ENCODE measurements at regions not wholly inside any gene's neighbourhood (a gene's known extent, or its start where the extent isn't known, plus 50 kb on each side); places are given as distances from the start of the nearest gene placed in this dataset.

DNA sequence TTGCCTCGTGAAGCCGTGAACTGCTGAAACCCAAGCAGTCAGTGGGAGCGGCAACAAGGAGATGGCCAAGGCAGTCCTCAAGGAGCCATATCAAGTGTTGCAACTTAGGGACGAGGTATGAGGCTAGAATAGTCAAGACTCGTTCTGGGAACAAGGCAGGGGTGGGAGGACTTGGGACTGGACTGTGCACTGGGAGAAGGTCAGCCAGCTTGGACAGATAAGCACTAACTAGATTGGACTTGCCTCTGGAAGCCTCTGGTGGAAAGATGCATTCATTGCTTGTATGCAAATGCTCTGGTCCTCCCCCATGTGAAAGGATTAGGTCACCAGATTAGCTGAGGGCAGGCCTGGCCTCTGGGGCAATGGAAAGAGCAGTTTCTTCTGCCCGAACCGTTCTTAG is 123.3 kb upstream of the CTNNB1 start:
- WGBS, 3 donors: 49 to 65% (median 55%) methylated on average over 7 of the region's 7 CpGs
- Histone ChIP-seq H3K9me3 (ENCODE audit: control insufficient read depth in 2 of 2, insufficient read depth in 1 of 2, low read depth in 1 of 2, low read length in 1 of 2) (peaks cover 0 to 3% of the 10 kb centered on the region in 2 donors), H3K27me3 (ENCODE audit: control insufficient read depth in 3 of 3, insufficient read depth in 3 of 3, low read length in 3 of 3) (peaks cover 0 to 4% (median 0%) of the 10 kb centered on the region in 3 donors), H3K36me3 (ENCODE audit: control insufficient read depth in 3 of 3, insufficient read depth in 2 of 3, low read depth in 1 of 3, low read length in 3 of 3) (no peaks in the 10 kb centered on the region), H3K27ac (ENCODE audit: low read depth in 1 of 3, low read length in 2 of 3) (peak overlapping the region in 1 of 3 donors; percentile 80), H3K4me3 (ENCODE audit: low read depth in 1 of 3, low read length in 3 of 3) (no peak overlapping the region), H3K4me1 (ENCODE audit: control insufficient read depth in 3 of 3, insufficient read depth in 2 of 3, low read depth in 1 of 3, low read length in 2 of 3) (peaks cover 0 to 13% (median 0%) of the 10 kb centered on the region in 3 donors)
- FAIRE-seq: no peak
- peak; percentile 84 to 88 for DNase-seq

GRCh38 chr3:41076399-41076798 is 122.9 kb upstream of the CTNNB1 start:
- peaks cover 0 to 7% (median 0%) of the 10 kb centered on the region in 3 donors for H3K27me3 ChIP-seq (ENCODE audit: control insufficient read depth in 3 of 3, insufficient read depth in 3 of 3, low read length in 3 of 3)
- H3K4me1 ChIP-seq (ENCODE audit: control insufficient read depth in 3 of 3, insufficient read depth in 2 of 3, low read depth in 1 of 3, low read length in 2 of 3): peaks cover 0 to 13% (median 0%) of the 10 kb centered on the region in 3 donors
- no peak for FAIRE-seq
- H3K27ac ChIP-seq (ENCODE audit: low read depth in 1 of 3, low read length in 2 of 3): peak overlapping the region in 1 of 3 donors; percentile 48
- no peak for DNase-seq
- H3K36me3 ChIP-seq (ENCODE audit: control insufficient read depth in 3 of 3, insufficient read depth in 2 of 3, low read depth in 1 of 3, low read length in 3 of 3): no peaks in the 10 kb centered on the region
- H3K9me3 ChIP-seq (ENCODE audit: control insufficient read depth in 2 of 2, insufficient read depth in 1 of 2, low read depth in 1 of 2, low read length in 1 of 2): peaks cover 0 to 3% of the 10 kb centered on the region in 2 donors
- no peak overlapping the region for H3K4me3 ChIP-seq (ENCODE audit: low read depth in 1 of 3, low read length in 3 of 3)

DNA sequence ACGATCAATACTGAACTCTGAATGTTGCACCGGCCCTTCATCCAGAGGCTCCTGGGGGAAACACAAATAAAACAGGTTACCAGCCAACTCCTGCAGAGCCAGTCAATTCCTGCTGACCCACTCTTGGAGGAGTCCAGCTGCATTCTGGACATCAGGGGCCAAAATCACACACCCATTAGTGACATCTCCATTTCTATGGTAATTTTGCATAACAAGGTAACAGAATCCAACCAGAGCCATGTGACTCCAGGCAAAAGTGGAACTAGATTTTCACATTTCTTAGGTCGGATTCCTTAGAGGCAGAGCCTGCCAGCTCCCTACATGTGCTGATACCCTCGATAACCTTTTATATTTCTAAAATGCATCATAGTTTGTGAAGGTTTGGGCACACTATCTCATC is 119.2 kb upstream of the CTNNB1 start:
- DNase-seq (no peak), FAIRE-seq (no peak)
- Histone ChIP-seq H3K36me3 (ENCODE audit: control insufficient read depth in 3 of 3, insufficient read depth in 2 of 3, low read depth in 1 of 3, low read length in 3 of 3) (no peaks in the 10 kb centered on the region), H3K4me1 (ENCODE audit: control insufficient read depth in 3 of 3, insufficient read depth in 2 of 3, low read depth in 1 of 3, low read length in 2 of 3) (peaks cover 0 to 13% (median 0%) of the 10 kb centered on the region in 3 donors), H3K9me3 (ENCODE audit: control insufficient read depth in 2 of 2, insufficient read depth in 1 of 2, low read depth in 1 of 2, low read length in 1 of 2) (no peaks in the 10 kb centered on the region), H3K27me3 (ENCODE audit: control insufficient read depth in 3 of 3, insufficient read depth in 3 of 3, low read length in 3 of 3) (peaks cover 0 to 7% (median 0%) of the 10 kb centered on the region in 3 donors), H3K4me3 (ENCODE audit: low read depth in 1 of 3, low read length in 3 of 3) (no peak overlapping the region), H3K27ac (ENCODE audit: low read depth in 1 of 3, low read length in 2 of 3) (no peak overlapping the region)
- 82 to 84% (median 83%) methylated on average over 4 of the region's 4 CpGs for WGBS, 3 donors

- Histone ChIP-seq H3K4me1 (ENCODE audit: control insufficient read depth in 3 of 3, insufficient read depth in 2 of 3, low read depth in 1 of 3, low read length in 2 of 3) (no peaks in the 10 kb centered on the region), H3K27me3 (ENCODE audit: control insufficient read depth in 3 of 3, insufficient read depth in 3 of 3, low read length in 3 of 3) (peaks cover 0 to 2% (median 0%) of the 10 kb centered on the region in 3 donors), H3K27ac (ENCODE audit: low read depth in 1 of 3, low read length in 2 of 3) (no peak overlapping the region), H3K4me3 (ENCODE audit: low read depth in 1 of 3, low read length in 3 of 3) (no peak overlapping the region), H3K9me3 (ENCODE audit: control insufficient read depth in 2 of 2, insufficient read depth in 1 of 2, low read depth in 1 of 2, low read length in 1 of 2) (peaks cover 0 to 4% of the 10 kb centered on the region in 2 donors), H3K36me3 (ENCODE audit: control insufficient read depth in 3 of 3, insufficient read depth in 2 of 3, low read depth in 1 of 3, low read length in 3 of 3) (no peaks in the 10 kb centered on the region)
- DNase-seq (no peak), FAIRE-seq (no peak)
- WGBS, 3 donors: 28 to 40% (median 35%) methylated on average over 1 of the region's 1 CpG
These were observed 110.4 kb upstream of the CTNNB1 start for GRCh38 chr3:41088882-41089281.

DNA sequence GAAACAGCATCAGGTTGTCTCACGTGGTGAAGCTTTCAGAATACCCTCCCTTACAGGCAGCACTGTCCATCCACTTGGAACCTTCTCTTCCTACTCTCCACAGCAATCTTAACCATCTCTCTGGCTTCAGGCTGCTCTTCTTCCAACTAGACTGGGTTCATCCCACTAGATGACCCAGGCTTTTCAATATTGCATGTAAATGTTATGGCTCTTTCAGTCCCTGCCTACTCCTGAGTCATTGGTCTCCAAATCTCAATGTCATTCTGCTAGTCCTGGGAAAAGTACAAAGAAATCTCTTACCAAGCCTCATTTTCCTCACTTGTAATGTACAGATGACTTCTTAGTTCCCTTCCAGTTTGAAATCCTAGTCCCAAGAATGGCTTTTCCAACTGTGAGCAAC is 109.7 kb upstream of the CTNNB1 start:
- DNase-seq: no peak
- peaks cover 0 to 4% of the 10 kb centered on the region in 2 donors for H3K9me3 ChIP-seq (ENCODE audit: control insufficient read depth in 2 of 2, insufficient read depth in 1 of 2, low read depth in 1 of 2, low read length in 1 of 2)
- no peak overlapping the region for H3K27ac ChIP-seq (ENCODE audit: low read depth in 1 of 3, low read length in 2 of 3)
- peaks cover 0 to 2% (median 0%) of the 10 kb centered on the region in 3 donors for H3K27me3 ChIP-seq (ENCODE audit: control insufficient read depth in 3 of 3, insufficient read depth in 3 of 3, low read length in 3 of 3)
- 69 to 86% (median 76%) methylated on average over 1 of the region's 1 CpG for WGBS, 3 donors
- H3K36me3 ChIP-seq (ENCODE audit: control insufficient read depth in 3 of 3, insufficient read depth in 2 of 3, low read depth in 1 of 3, low read length in 3 of 3): no peaks in the 10 kb centered on the region
- no peak for FAIRE-seq
- H3K4me3 ChIP-seq (ENCODE audit: low read depth in 1 of 3, low read length in 3 of 3): no peak overlapping the region
- no peaks in the 10 kb centered on the region for H3K4me1 ChIP-seq (ENCODE audit: control insufficient read depth in 3 of 3, insufficient read depth in 2 of 3, low read depth in 1 of 3, low read length in 2 of 3)

GRCh38 chr3:41092844-41093243 is 106.5 kb upstream of the CTNNB1 start:
- Histone ChIP-seq H3K9me3 (ENCODE audit: control insufficient read depth in 2 of 2, insufficient read depth in 1 of 2, low read depth in 1 of 2, low read length in 1 of 2) (no peaks in the 10 kb centered on the region), H3K27me3 (ENCODE audit: control insufficient read depth in 3 of 3, insufficient read depth in 3 of 3, low read length in 3 of 3) (peaks cover 0 to 2% (median 0%) of the 10 kb centered on the region in 3 donors), H3K36me3 (ENCODE audit: control insufficient read depth in 3 of 3, insufficient read depth in 2 of 3, low read depth in 1 of 3, low read length in 3 of 3) (no peaks in the 10 kb centered on the region), H3K4me1 (ENCODE audit: control insufficient read depth in 3 of 3, insufficient read depth in 2 of 3, low read depth in 1 of 3, low read length in 2 of 3) (no peaks in the 10 kb centered on the region), H3K27ac (ENCODE audit: low read depth in 1 of 3, low read length in 2 of 3) (no peak overlapping the region), H3K4me3 (ENCODE audit: low read depth in 1 of 3, low read length in 3 of 3) (no peak overlapping the region)
- FAIRE-seq (no peak), DNase-seq (no peak)
- WGBS, 3 donors: 76 to 81% (median 80%) methylated on average over 4 of the region's 4 CpGs

GRCh38 chr3:41093476-41093875 is 105.8 kb upstream of the CTNNB1 start:
- Histone ChIP-seq H3K36me3 (ENCODE audit: control insufficient read depth in 3 of 3, insufficient read depth in 2 of 3, low read depth in 1 of 3, low read length in 3 of 3) (no peaks in the 10 kb centered on the region), H3K4me3 (ENCODE audit: low read depth in 1 of 3, low read length in 3 of 3) (no peak overlapping the region), H3K9me3 (ENCODE audit: control insufficient read depth in 2 of 2, insufficient read depth in 1 of 2, low read depth in 1 of 2, low read length in 1 of 2) (no peaks in the 10 kb centered on the region), H3K27ac (ENCODE audit: low read depth in 1 of 3, low read length in 2 of 3) (no peak overlapping the region), H3K4me1 (ENCODE audit: control insufficient read depth in 3 of 3, insufficient read depth in 2 of 3, low read depth in 1 of 3, low read length in 2 of 3) (no peaks in the 10 kb centered on the region), H3K27me3 (ENCODE audit: control insufficient read depth in 3 of 3, insufficient read depth in 3 of 3, low read length in 3 of 3) (peaks cover 0 to 2% (median 0%) of the 10 kb centered on the region in 3 donors)
- FAIRE-seq (no peak), DNase-seq (no peak)
- 95 to 96% (median 95%) methylated on average over 3 of the region's 3 CpGs for WGBS, 3 donors

DNA sequence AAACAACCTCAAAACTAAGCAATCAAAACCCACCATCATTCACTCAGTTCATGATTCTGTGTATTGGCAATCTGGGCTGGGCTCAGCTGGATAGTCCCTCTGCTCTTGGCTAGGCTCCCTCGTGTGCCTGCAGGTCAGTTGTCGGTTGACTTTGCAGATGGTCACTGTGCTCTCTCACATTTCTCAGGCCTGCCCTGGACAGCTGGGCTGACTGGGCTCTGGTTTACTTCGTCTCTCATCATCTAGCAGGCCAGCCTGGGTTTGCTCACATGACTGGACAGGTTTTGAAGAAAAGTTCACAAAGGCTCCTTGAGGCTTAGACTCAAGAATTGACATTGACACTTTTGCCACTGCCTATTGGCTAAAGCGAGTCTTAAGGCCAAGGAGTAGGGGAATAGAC is 105.0 kb upstream of the CTNNB1 start:
- 86 to 90% (median 90%) methylated on average over 4 of the region's 4 CpGs for WGBS, 3 donors
- no peaks in the 10 kb centered on the region for H3K4me1 ChIP-seq (ENCODE audit: control insufficient read depth in 3 of 3, insufficient read depth in 2 of 3, low read depth in 1 of 3, low read length in 2 of 3)
- no peak for FAIRE-seq

DNA sequence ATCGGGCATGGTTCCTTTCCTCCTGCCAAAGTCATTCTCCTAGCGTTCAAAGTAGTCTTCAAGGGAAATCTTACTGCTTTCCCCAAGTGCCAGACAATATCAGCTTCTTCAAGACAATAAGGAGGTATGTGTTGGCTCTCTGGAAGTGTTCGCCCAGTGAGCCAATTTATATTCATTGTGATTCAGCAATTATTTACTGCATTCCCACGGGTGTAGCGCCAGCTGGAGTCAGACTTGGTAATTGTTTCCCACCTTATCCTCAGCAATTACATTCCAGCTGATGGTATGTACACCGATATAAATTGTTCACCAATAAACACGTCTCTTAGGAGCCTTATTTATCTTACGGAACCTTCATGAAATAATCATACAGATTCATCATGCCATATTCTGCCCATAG is 103.6 kb upstream of the CTNNB1 start:
- no peak overlapping the region for H3K27ac ChIP-seq (ENCODE audit: low read depth in 1 of 3, low read length in 2 of 3)
- 80 to 84% (median 81%) methylated on average over 8 of the region's 8 CpGs for WGBS, 3 donors

More for the DNA sequence above, 105.0 kb upstream of the CTNNB1 start:
- DNase-seq: no peak
- Histone ChIP-seq H3K27me3 (ENCODE audit: control insufficient read depth in 3 of 3, insufficient read depth in 3 of 3, low read length in 3 of 3) (peaks cover 0 to 1% (median 0%) of the 10 kb centered on the region in 3 donors), H3K36me3 (ENCODE audit: control insufficient read depth in 3 of 3, insufficient read depth in 2 of 3, low read depth in 1 of 3, low read length in 3 of 3) (no peaks in the 10 kb centered on the region), H3K4me3 (ENCODE audit: low read depth in 1 of 3, low read length in 3 of 3) (no peak overlapping the region), H3K9me3 (ENCODE audit: control insufficient read depth in 2 of 2, insufficient read depth in 1 of 2, low read depth in 1 of 2, low read length in 1 of 2) (no peaks in the 10 kb centered on the region), H3K27ac (ENCODE audit: low read depth in 1 of 3, low read length in 2 of 3) (no peak overlapping the region)

More for the DNA sequence above, 103.6 kb upstream of the CTNNB1 start:
- no peaks in the 10 kb centered on the region for H3K36me3 ChIP-seq (ENCODE audit: control insufficient read depth in 3 of 3, insufficient read depth in 2 of 3, low read depth in 1 of 3, low read length in 3 of 3)
- no peak for DNase-seq
- H3K4me3 ChIP-seq (ENCODE audit: low read depth in 1 of 3, low read length in 3 of 3): no peak overlapping the region
- no peaks in the 10 kb centered on the region for H3K9me3 ChIP-seq (ENCODE audit: control insufficient read depth in 2 of 2, insufficient read depth in 1 of 2, low read depth in 1 of 2, low read length in 1 of 2)
- no peaks in the 10 kb centered on the region for H3K4me1 ChIP-seq (ENCODE audit: control insufficient read depth in 3 of 3, insufficient read depth in 2 of 3, low read depth in 1 of 3, low read length in 2 of 3)
- no peaks in the 10 kb centered on the region for H3K27me3 ChIP-seq (ENCODE audit: control insufficient read depth in 3 of 3, insufficient read depth in 3 of 3, low read length in 3 of 3)
- FAIRE-seq: no peak
